Astrocyte (in vitro differentiated cells and primary cell): ENCODE measurements at regions not wholly inside any gene's neighbourhood (a gene's known extent, or its start where the extent isn't known, plus 50 kb on each side); places are given as distances from the start of the nearest gene placed in this dataset.

Experiments
- DNase-seq: peaks from one replicate; pipeline ENCODE4 v3.0.0-alpha.2; 2010; ENCODE audit warnings: low read depth
- FAIRE-seq: peaks from 2 replicates; lab custom pipeline; 2011; peaks lifted over from hg19 to GRCh38; lab: Jason Lieb, UNC
- H2AFZ ChIP-seq: 2 replicates; pipeline ENCODE4 v1.6.0; 2012; ENCODE audit warnings: low read depth, low read length, inconsistent platforms
- H3K27ac ChIP-seq: 2 replicates; pipeline ENCODE4 v1.5.1; 2011; ENCODE audit warnings: low read depth, low read length, inconsistent platforms
- H3K27me3 ChIP-seq: 2 replicates; pipeline ENCODE4 v1.6.0; 2011; ENCODE audit warnings: low read length, inconsistent platforms; ENCODE audit not compliant: insufficient read depth
- H3K36me3 ChIP-seq: 2 replicates; pipeline ENCODE4 v1.5.1; 2011; ENCODE audit warnings: low read length, inconsistent platforms; ENCODE audit not compliant: insufficient read depth
- H3K4me1 ChIP-seq: 2 replicates; pipeline ENCODE4 v1.5.1; 2011; ENCODE audit warnings: low read length, inconsistent platforms; ENCODE audit not compliant: insufficient read depth
- H3K4me2 ChIP-seq: 2 replicates; pipeline ENCODE4 v1.6.0; 2012; ENCODE audit warnings: low read length, inconsistent platforms
- H3K4me3 ChIP-seq: 2 replicates; pipeline ENCODE4 v1.5.1; 2011; ENCODE audit warnings: low read depth, mild to moderate bottlenecking, low read length, inconsistent platforms; ENCODE audit not compliant: insufficient read depth
- H3K79me2 ChIP-seq: 2 replicates; pipeline ENCODE4 v1.6.0; 2012; ENCODE audit warnings: mild to moderate bottlenecking, low read length, inconsistent platforms; ENCODE audit not compliant: insufficient read depth
- H3K9ac ChIP-seq: 2 replicates; pipeline ENCODE4 v1.6.0; 2012; ENCODE audit warnings: mild to moderate bottlenecking, low read length, inconsistent platforms
- H3K9me3 ChIP-seq: 2 replicates; pipeline ENCODE4 v1.5.1; 2012; ENCODE audit warnings: low read depth, mild to moderate bottlenecking, low read length, inconsistent platforms; ENCODE audit not compliant: insufficient read depth
- H4K20me1 ChIP-seq: 2 replicates; pipeline ENCODE4 v1.6.0; 2012; ENCODE audit warnings: low read length, inconsistent platforms; ENCODE audit not compliant: insufficient read depth
- H3K27ac Mint-ChIP-seq: one replicate; pipeline ENCODE4 v1.8.0; 2021; ENCODE audit warnings: mild to moderate bottlenecking, mixed read lengths; ENCODE audit not compliant: unreplicated experiment
- H3K27me3 Mint-ChIP-seq: one replicate; pipeline ENCODE4 v1.8.0; 2021; ENCODE audit warnings: low read depth, mixed read lengths; ENCODE audit not compliant: unreplicated experiment
- H3K36me3 Mint-ChIP-seq: one replicate; pipeline ENCODE4 v1.8.0; 2021; ENCODE audit warnings: low read depth, mixed read lengths; ENCODE audit not compliant: unreplicated experiment
- H3K4me1 Mint-ChIP-seq: one replicate; pipeline ENCODE4 v1.8.0; 2021; ENCODE audit warnings: low read depth, mixed read lengths; ENCODE audit not compliant: unreplicated experiment
- H3K4me3 Mint-ChIP-seq: one replicate; pipeline ENCODE4 v1.8.0; 2021; ENCODE audit warnings: mild to moderate bottlenecking, moderate library complexity, mixed read lengths; ENCODE audit not compliant: unreplicated experiment
- H3K9me3 Mint-ChIP-seq: one replicate; pipeline ENCODE4 v1.8.0; 2021; ENCODE audit warnings: mild to moderate bottlenecking, mixed read lengths; ENCODE audit not compliant: unreplicated experiment
- EZH2 ChIP-seq: IDR thresholded peaks from 2 replicates; pipeline ENCODE4 v1.6.1; 2012; ENCODE audit warnings: mild to moderate bottlenecking, low read length, inconsistent platforms; ENCODE audit not compliant: insufficient read depth
- TF ChIP-seq, protein P1 (sequence below): IDR thresholded peaks from 2 replicates; pipeline ENCODE4 v1.5.1; 2011; ENCODE audit warnings: low read depth, mild to moderate bottlenecking, inconsistent platforms, low read length, moderate library complexity; ENCODE audit not compliant: insufficient read depth

DNA sequence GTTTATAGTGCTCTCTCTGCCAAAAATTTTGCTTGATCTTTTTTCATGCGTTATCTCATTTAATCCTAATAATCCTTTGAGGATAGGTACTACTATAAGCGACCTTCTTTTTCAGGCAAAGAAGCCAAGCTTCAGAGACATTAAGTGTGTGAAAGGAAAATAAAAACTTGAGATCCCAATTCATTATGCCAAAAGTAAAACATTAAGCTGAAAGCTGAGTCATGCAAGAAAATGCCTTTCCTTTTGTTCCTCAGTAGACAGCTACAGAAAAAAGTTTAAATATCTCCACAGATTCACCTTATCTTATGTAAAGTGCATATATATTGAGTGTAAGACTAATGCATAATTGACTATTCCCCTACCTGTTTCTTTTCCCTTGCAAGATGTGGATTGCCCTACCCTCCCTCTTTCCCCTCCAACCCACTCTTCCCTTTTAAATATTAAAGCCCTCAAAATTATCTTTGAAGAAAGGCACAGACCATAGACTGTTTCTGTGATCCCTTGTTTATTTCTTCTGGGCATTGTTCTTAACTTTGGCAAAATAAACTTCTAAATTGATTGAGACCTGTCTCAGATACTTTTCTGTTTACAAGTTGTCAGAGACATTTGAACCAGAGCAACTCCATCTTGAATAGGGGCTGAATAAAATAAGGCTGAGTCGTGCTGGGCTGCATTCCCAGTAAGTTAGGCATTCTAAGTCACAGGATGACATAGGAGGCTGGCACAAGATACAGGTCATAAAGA lies 1139.9 kb upstream of the LRRN3 start:
- no peak for DNase-seq
- Mint-ChIP-seq H3K9me3 (peaks cover 2% of the 10 kb centered on the region), H3K27me3 (no peaks in the 10 kb centered on the region), H3K27ac (no peak overlapping the region), H3K4me3 (no peak overlapping the region), H3K4me1 (peaks cover 11% of the 10 kb centered on the region), H3K36me3 (no peaks in the 10 kb centered on the region)
- H3K4me2 ChIP-seq, result no peak overlapping the region
- no peak for TF ChIP-seq EZH2
- TF ChIP-seq, protein P1, sequence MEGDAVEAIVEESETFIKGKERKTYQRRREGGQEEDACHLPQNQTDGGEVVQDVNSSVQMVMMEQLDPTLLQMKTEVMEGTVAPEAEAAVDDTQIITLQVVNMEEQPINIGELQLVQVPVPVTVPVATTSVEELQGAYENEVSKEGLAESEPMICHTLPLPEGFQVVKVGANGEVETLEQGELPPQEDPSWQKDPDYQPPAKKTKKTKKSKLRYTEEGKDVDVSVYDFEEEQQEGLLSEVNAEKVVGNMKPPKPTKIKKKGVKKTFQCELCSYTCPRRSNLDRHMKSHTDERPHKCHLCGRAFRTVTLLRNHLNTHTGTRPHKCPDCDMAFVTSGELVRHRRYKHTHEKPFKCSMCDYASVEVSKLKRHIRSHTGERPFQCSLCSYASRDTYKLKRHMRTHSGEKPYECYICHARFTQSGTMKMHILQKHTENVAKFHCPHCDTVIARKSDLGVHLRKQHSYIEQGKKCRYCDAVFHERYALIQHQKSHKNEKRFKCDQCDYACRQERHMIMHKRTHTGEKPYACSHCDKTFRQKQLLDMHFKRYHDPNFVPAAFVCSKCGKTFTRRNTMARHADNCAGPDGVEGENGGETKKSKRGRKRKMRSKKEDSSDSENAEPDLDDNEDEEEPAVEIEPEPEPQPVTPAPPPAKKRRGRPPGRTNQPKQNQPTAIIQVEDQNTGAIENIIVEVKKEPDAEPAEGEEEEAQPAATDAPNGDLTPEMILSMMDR, result no peak
- H3K9ac ChIP-seq, result no peak overlapping the region
- no peak for FAIRE-seq
- no peaks in the 10 kb centered on the region for H3K36me3 ChIP-seq
- H2AFZ ChIP-seq, result no peak overlapping the region
- H3K79me2 ChIP-seq, result no peaks in the 10 kb centered on the region
- no peaks in the 10 kb centered on the region for H3K9me3 ChIP-seq
- no peaks in the 10 kb centered on the region for H4K20me1 ChIP-seq
- no peaks in the 10 kb centered on the region for H3K4me1 ChIP-seq
- no peak overlapping the region for H3K27ac ChIP-seq
- no peak overlapping the region for H3K4me3 ChIP-seq
- no peaks in the 10 kb centered on the region for H3K27me3 ChIP-seq

GRCh38 chr7:109951565-109951928 lies 1139.4 kb upstream of the LRRN3 start:
- Histone ChIP-seq H3K4me1 (no peaks in the 10 kb centered on the region), H3K79me2 (no peaks in the 10 kb centered on the region), H3K4me3 (no peak overlapping the region), H3K27ac (no peak overlapping the region), H3K4me2 (no peak overlapping the region), H4K20me1 (no peaks in the 10 kb centered on the region), H3K9me3 (no peaks in the 10 kb centered on the region), H2AFZ (no peak overlapping the region), H3K9ac (no peak overlapping the region), H3K27me3 (no peaks in the 10 kb centered on the region), H3K36me3 (no peaks in the 10 kb centered on the region)
- Mint-ChIP-seq H3K9me3 (peaks cover 2% of the 10 kb centered on the region), H3K27me3 (no peaks in the 10 kb centered on the region), H3K4me1 (peaks cover 11% of the 10 kb centered on the region), H3K27ac (no peak overlapping the region), H3K4me3 (no peak overlapping the region), H3K36me3 (no peaks in the 10 kb centered on the region)
- FAIRE-seq (no peak), DNase-seq (no peak)
- TF ChIP-seq, protein P1, result no peak
- TF ChIP-seq EZH2, result no peak

DNA sequence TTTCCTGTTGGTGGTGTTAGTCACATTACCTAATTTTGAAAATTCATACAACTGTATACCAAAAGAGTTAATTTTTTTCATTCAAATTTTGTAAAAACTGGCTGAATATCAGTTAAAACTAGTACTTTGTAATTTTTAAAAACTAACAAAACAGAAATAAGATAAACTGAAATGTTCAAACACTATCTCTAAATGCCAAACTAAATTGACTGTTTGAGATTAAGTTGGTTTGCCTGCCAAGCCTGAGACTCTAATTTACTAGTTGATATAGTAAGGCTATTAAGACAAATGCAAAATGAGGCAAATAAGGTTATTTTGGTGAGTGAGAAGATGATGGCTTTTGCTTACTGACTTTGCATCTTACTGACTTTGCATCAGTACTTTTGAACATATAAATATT lies 1134.9 kb upstream of the LRRN3 start:
- H3K27ac ChIP-seq, result no peak overlapping the region
- H3K36me3 ChIP-seq, result no peaks in the 10 kb centered on the region
- no peaks in the 10 kb centered on the region for H3K27me3 Mint-ChIP-seq
- H3K79me2 ChIP-seq, result no peaks in the 10 kb centered on the region
- FAIRE-seq (no peak), DNase-seq (no peak)
- no peak overlapping the region for H3K4me3 ChIP-seq
- H3K36me3 Mint-ChIP-seq, result no peaks in the 10 kb centered on the region
- H3K9ac ChIP-seq, result no peak overlapping the region
- peaks cover 5% of the 10 kb centered on the region for H3K9me3 ChIP-seq
- no peak overlapping the region for H3K27ac Mint-ChIP-seq
- no peaks in the 10 kb centered on the region for H4K20me1 ChIP-seq
- TF ChIP-seq, protein P1, result no peak
- no peaks in the 10 kb centered on the region for H3K4me1 ChIP-seq
- H3K4me1 Mint-ChIP-seq, result peaks cover 3% of the 10 kb centered on the region
- no peaks in the 10 kb centered on the region for H3K27me3 ChIP-seq
- no peak overlapping the region for H2AFZ ChIP-seq
- H3K4me2 ChIP-seq, result no peak overlapping the region
- no peak overlapping the region for H3K4me3 Mint-ChIP-seq
- peaks cover 2% of the 10 kb centered on the region for H3K9me3 Mint-ChIP-seq
